ENCODE measurements at regions not wholly inside any gene's neighbourhood (a gene's known extent, or its start where the extent isn't known, plus 50 kb on each side); places are given as distances from the start of the nearest gene placed in this dataset.

- Histone ChIP-seq H3K4me1 (replicated peaks in 1 of 2; ENCODE audit: control insufficient read depth in 2 of 2, insufficient read depth in 2 of 2, low read length in 2 of 2) (no peaks in the 10 kb centered on the region), H3K4me2 (ENCODE audit: insufficient read depth, low read length) (no peak overlapping the region), H3K36me3 (ENCODE audit: control insufficient read depth, insufficient read depth, low read length) (no peaks in the 10 kb centered on the region), H3K9me3 (replicated peaks; ENCODE audit: control insufficient read depth, insufficient read depth, low read depth, low read length) (no peaks in the 10 kb centered on the region; the same call in 1 of the 2 replicates), H3K9ac (ENCODE audit: insufficient read depth in 1 of 2, low read depth in 2 of 2, low read length in 2 of 2) (no peak overlapping the region), H4K20me1 (replicated peaks; ENCODE audit: control insufficient read depth, insufficient read depth, low read length) (no peaks in the 10 kb centered on the region), H2AFZ (ENCODE audit: low read depth, low read length) (no peak overlapping the region), H3K27ac (ENCODE audit: extremely low read depth, low read depth, low read length) (no peak overlapping the region), H3K27me3 (ENCODE audit: control insufficient read depth in 2 of 2, insufficient read depth in 2 of 2, low read length in 2 of 2) (no peaks in the 10 kb centered on the region), H3K79me2 (ENCODE audit: control insufficient read depth, insufficient read depth, low read length) (no peaks in the 10 kb centered on the region), H3K4me3 (no peak overlapping the region), H3K9me1 (ENCODE audit: control insufficient read depth, insufficient read depth, low read length) (no peaks in the 10 kb centered on the region)
- ChIA-PET POLR2A (no interaction called here), CTCF (ENCODE audit: low intra/inter-chr PET ratio) (no interaction called here)
- intact Hi-C loops (cut with micrococcal nuclease) = no loop called here
- FAIRE-seq (no peak), ATAC-seq (no peak), DNase-seq (ENCODE audit: extremely low read depth in 1 of 4, low spot score in 3 of 4) (no peak)
- in situ Hi-C loops (cut with MboI) = no loop called here
- BruUV-seq (replicated peaks) = no TSS peak
- WGBS (ENCODE audit: insufficient coverage, low coverage, missing lambda C conversion rate) = 3% methylated on average over 2 of the region's 2 CpGs
- no peak for TF ChIP-seq DPF2 (IDR thresholded peaks at IDR 0.05)
- TF ChIP-seq TRIM25 (IDR thresholded peaks at IDR 0.05; ENCODE audit: borderline replicate concordance) = no peak
- TF ChIP-seq PATZ1 (CRISPR knock-in tag; IDR thresholded peaks at IDR 0.05; ENCODE audit: borderline replicate concordance) = no peak
- TF ChIP-seq MXD1 (CRISPR knock-in tag; IDR thresholded peaks at IDR 0.05; ENCODE audit: borderline replicate concordance, poor library complexity, severe bottlenecking) = no peak
- no peak for TF ChIP-seq NELFE (IDR thresholded peaks at IDR 0.05; ENCODE audit: insufficient read depth, insufficient read length)
- TF ChIP-seq SP2 (IDR thresholded peaks at IDR 0.05; ENCODE audit: extremely low read depth, low read depth, low read length, poor library complexity, severe bottlenecking) = no peak
- TF ChIP-seq DIDO1 (tag; IDR thresholded peaks at IDR 0.05; ENCODE audit: low read depth) = no peak
- TF ChIP-seq POLR2B (IDR thresholded peaks at IDR 0.05; ENCODE audit: low read depth, partially characterized antibody) = no peak
- no peak for TF ChIP-seq CC2D1A (IDR thresholded peaks at IDR 0.05)
- no peak for TF ChIP-seq ZNF318 (IDR thresholded peaks at IDR 0.05; ENCODE audit: borderline replicate concordance in 1 of 2, low read depth in 1 of 2)
Measured at GRCh38 chr4:119984996-119985395, 81.7 kb downstream of the MAD2L1 start.

Measured in K562 (cell line).